NB4 (cell line): ENCODE measurements at regions not wholly inside any gene's neighbourhood (a gene's known extent, or its start where the extent isn't known, plus 50 kb on each side); places are given as distances from the start of the nearest gene placed in this dataset.

Experiments
- DNase-seq: peaks from one replicate; pipeline ENCODE4 v3.0.0; 2010; ENCODE audit warnings: low read depth
- H3K4me3 ChIP-seq: one replicate; pipeline ENCODE4 v1.5.1; 2011; ENCODE audit warnings: mild to moderate bottlenecking, low read depth, low read length, moderate library complexity
- MYC ChIP-seq: IDR thresholded peaks from 2 replicates; pipeline ENCODE4 v1.6.1; 2011; ENCODE audit warnings: low read depth, low read length
- POLR2A ChIP-seq: IDR thresholded peaks from 2 replicates; pipeline ENCODE4 v1.6.1; 2011; ENCODE audit warnings: mild to moderate bottlenecking; ENCODE audit not compliant: insufficient read length; ENCODE audit errors: extremely low read depth
- TF ChIP-seq, protein P1 (sequence below): IDR thresholded peaks from 2 replicates; pipeline ENCODE4 v1.6.1; 2011; ENCODE audit warnings: low read depth, low read length
- TF ChIP-seq, protein P2 (sequence below): IDR thresholded peaks from one replicate; pipeline ENCODE4 v1.5.1; 2012; ENCODE audit warnings: low read depth, low read length

DNA sequence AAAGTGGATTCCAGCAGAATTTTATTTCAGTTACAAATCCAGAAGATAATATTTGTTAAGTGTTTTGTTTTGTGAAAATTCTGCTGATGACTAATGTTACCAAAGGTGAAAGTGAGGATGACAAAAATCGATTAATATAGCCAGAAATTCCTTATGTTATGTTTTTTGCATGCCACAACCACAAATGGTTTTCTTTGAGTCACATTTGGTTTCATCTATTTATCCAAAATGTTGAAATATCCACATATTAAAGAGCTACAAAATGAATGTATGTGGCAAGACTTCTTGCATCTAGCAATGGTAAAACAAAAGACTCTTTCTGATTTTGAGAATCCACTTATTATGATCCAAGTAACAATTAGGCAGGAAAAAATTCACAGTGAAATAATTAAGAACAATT is 150.1 kb upstream of the LRRC4C start:
- H3K4me3 ChIP-seq = no peak overlapping the region
- TF ChIP-seq MYC (no peak), POLR2A (no peak)
- TF ChIP-seq, protein P1, sequence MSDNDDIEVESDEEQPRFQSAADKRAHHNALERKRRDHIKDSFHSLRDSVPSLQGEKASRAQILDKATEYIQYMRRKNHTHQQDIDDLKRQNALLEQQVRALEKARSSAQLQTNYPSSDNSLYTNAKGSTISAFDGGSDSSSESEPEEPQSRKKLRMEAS = no peak
- TF ChIP-seq, protein P2, sequence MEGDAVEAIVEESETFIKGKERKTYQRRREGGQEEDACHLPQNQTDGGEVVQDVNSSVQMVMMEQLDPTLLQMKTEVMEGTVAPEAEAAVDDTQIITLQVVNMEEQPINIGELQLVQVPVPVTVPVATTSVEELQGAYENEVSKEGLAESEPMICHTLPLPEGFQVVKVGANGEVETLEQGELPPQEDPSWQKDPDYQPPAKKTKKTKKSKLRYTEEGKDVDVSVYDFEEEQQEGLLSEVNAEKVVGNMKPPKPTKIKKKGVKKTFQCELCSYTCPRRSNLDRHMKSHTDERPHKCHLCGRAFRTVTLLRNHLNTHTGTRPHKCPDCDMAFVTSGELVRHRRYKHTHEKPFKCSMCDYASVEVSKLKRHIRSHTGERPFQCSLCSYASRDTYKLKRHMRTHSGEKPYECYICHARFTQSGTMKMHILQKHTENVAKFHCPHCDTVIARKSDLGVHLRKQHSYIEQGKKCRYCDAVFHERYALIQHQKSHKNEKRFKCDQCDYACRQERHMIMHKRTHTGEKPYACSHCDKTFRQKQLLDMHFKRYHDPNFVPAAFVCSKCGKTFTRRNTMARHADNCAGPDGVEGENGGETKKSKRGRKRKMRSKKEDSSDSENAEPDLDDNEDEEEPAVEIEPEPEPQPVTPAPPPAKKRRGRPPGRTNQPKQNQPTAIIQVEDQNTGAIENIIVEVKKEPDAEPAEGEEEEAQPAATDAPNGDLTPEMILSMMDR = no peak
- DNase-seq = no peak

DNA sequence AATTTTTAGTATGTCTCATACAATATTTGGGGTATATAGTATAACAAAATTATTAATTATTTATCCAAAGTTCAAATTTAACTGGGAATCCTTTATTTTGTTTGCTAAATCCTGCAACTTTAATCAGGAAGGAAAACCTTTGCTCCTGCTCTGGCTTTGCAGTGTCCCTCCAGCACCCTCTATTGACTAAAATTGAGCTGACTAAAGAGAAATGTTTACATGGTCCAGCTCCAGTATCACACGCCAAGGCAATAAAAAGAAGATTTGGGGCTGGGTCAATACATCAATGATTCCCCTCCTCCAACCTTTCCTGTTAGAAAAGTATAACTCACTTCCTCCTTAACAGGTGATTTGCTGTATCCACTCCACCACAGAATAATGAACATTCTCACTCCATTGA is 153.0 kb upstream of the LRRC4C start:
- TF ChIP-seq MYC = no peak
- TF ChIP-seq, protein P2 = peak; percentile 7
- H3K4me3 ChIP-seq = no peak overlapping the region
- DNase-seq = peak; percentile 1

DNA sequence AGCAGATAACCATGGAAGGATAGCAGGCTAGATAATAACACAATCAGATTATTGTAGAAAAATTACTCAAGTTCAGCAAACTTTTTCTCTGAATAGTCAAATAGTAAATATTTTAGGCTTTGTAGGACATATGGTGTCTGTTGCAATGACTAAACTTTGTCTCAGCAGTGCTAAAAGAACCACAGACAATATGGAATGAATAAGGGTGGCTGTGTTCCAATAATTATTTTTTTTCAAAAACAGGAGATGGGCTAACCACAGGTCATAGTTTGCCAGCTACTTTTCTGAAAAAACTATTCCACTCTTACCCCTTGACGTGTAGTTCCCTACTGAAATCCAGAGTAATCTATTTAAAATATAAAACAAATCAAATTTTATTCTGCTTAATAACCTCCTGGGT is 153.9 kb upstream of the LRRC4C start:
- TF ChIP-seq MYC = no peak
- TF ChIP-seq POLR2A = no peak
- TF ChIP-seq, protein P2 = no peak
- TF ChIP-seq, protein P1 = no peak
- no peak overlapping the region for H3K4me3 ChIP-seq
- DNase-seq = no peak

DNA sequence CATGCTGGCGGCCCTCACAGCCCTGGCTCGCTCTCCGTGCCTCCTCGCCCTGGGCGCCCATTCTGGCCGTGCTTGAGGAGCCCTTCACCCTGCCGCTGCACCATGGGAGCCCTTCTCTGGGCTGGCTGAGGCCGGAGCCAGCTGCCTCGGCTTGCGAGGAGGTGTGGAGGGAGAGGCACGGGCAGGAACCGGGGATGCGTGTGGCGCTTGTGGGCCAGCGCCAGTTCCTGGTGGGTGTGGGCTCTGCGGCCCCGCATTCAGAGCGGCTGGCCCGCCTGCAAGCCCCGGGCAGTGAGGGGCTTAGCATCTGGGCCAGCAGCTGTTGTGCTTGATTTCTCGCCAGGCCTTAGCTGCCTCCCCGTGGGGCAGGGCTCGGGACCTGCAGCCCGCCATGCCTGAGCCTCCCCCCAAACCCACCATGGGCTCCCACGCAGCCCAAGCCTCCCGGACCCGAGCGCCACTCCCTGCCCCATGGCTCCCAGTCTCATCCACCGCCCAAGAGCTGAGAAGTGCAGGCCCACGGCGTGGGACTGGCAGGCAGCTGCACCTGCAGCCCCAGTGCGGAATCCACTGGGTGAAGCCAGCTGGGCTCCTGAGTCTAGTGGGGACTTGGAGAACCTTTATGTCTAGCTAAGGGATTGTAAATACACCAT is 163.4 kb upstream of the LRRC4C start:
- no peak for DNase-seq
- TF ChIP-seq MYC (no peak), POLR2A (no peak)
- TF ChIP-seq, protein P2 = no peak
- TF ChIP-seq, protein P1 = no peak
- H3K4me3 ChIP-seq = no peak overlapping the region

DNA sequence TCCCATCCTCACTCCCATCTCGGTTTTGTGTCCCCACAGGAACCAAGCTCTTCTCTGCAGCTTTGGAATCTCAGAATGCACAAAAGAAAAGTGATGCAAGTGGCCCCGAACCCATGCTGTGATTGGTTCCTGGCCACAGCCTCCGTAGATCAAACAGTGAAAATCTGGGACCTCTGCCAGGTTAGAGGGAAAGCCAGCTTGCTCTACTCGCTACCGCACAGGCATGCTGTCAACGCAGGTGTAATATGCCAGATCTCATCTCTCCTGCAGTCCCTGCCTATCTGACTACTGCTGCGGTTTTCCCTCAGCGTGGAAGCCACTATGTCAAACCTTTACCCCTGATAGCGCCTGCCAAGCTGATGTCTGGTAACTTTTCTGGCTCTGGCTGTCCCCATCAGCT is 200.5 kb upstream of the LRRC4C start:
- no peak overlapping the region for H3K4me3 ChIP-seq
- DNase-seq = no peak

More for the DNA sequence above, 200.5 kb upstream of the LRRC4C start:
- TF ChIP-seq, protein P1 = no peak
- TF ChIP-seq, protein P2 = no peak
